Cardiac fibroblast (primary cell): ENCODE measurements at regions not wholly inside any gene's neighbourhood (a gene's known extent, or its start where the extent isn't known, plus 50 kb on each side); places are given as distances from the start of the nearest gene placed in this dataset.

ENCODE experiments used
- DNase-seq, 2 donors: peaks; one replicate each; pipeline versions ENCODE4 v3.0.0 to v3.0.0-alpha.2; 2010; ENCODE audit warnings: low read depth in 2 of 2
- H3K4me3 ChIP-seq, 2 donors: replicated peaks in 1 of 2; 1 replicate in 1 of 2; 2 replicates in 1 of 2; pipeline ENCODE4 v1.5.1; 2011; ENCODE audit warnings: low read depth in 2 of 2, low read length in 2 of 2, mild to moderate bottlenecking in 2 of 2, moderate library complexity in 1 of 2
- TF ChIP-seq, protein P1 (sequence below): IDR thresholded peaks from one replicate; pipeline ENCODE4 v1.5.1; 2011; ENCODE audit warnings: low read depth, mild to moderate bottlenecking, low read length, inconsistent platforms

GRCh38 chr5:167513381-167513780, 778.1 kb upstream of the WWC1 start:
- TF ChIP-seq, protein P1, sequence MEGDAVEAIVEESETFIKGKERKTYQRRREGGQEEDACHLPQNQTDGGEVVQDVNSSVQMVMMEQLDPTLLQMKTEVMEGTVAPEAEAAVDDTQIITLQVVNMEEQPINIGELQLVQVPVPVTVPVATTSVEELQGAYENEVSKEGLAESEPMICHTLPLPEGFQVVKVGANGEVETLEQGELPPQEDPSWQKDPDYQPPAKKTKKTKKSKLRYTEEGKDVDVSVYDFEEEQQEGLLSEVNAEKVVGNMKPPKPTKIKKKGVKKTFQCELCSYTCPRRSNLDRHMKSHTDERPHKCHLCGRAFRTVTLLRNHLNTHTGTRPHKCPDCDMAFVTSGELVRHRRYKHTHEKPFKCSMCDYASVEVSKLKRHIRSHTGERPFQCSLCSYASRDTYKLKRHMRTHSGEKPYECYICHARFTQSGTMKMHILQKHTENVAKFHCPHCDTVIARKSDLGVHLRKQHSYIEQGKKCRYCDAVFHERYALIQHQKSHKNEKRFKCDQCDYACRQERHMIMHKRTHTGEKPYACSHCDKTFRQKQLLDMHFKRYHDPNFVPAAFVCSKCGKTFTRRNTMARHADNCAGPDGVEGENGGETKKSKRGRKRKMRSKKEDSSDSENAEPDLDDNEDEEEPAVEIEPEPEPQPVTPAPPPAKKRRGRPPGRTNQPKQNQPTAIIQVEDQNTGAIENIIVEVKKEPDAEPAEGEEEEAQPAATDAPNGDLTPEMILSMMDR: no peak
- DNase-seq: no peak
- H3K4me3 ChIP-seq: no peak overlapping the region

GRCh38 chr5:167514461-167514860, 777.0 kb upstream of the WWC1 start:
- TF ChIP-seq, protein P1: no peak
- H3K4me3 ChIP-seq: no peak overlapping the region

DNA sequence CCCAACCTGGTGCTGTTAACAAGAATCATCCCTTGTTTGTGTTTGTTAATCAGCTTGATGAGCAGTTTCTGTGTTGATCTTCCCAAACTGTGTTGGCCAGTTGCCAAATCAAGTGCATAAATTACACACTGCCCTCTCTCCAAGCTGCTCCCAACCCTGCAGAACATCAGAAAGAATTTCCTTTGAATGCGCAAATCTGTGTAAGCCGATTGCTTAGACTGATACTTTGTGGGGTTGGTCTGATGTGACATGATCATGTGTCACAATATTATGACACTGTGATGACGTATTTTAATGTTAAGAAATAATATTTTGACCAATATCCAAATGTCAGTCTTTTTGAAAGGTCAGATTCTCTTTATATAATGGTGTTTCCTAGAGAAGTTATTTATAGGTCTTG, 766.4 kb upstream of the WWC1 start:
- DNase-seq: no peak
- TF ChIP-seq, protein P1: no peak

More at GRCh38 chr5:167514461-167514860, 777.0 kb upstream of the WWC1 start:
- no peak for DNase-seq

DNA sequence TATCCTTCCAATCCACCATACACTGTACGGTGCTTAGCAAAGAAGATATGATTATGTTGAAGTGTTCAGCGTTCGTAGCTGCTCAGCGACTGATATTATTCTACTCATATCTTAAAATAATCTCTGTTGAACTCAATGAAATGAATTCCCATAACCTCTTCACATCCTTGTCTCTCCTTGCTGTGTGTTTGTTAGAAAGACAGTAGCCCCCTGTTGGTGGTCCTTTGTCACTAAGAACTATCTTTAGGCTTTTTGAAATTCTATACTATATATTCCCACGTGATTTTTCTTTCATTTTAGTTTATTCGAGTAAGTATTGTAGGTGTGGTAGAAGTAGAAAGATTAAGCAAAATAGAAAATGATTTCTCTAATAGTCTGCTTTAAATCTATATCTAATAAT, 762.8 kb upstream of the WWC1 start:
- no peak overlapping the region for H3K4me3 ChIP-seq
- TF ChIP-seq, protein P1: no peak
- DNase-seq: no peak

More for the DNA sequence above, 766.4 kb upstream of the WWC1 start:
- H3K4me3 ChIP-seq: no peak overlapping the region

- DNase-seq: no peak
- TF ChIP-seq, protein P1: no peak
- H3K4me3 ChIP-seq: no peak overlapping the region
Observed at GRCh38 chr5:167530548-167530947, 760.9 kb upstream of the WWC1 start.

- H3K4me3 ChIP-seq: no peak overlapping the region
- TF ChIP-seq, protein P1: no peak
- DNase-seq: no peak
Observed at GRCh38 chr5:167533814-167534795, 757.3 kb upstream of the WWC1 start.
